ENCODE measurements at regions not wholly inside any gene's neighbourhood (a gene's known extent, or its start where the extent isn't known, plus 50 kb on each side); places are given as distances from the start of the nearest gene placed in this dataset.

DNA sequence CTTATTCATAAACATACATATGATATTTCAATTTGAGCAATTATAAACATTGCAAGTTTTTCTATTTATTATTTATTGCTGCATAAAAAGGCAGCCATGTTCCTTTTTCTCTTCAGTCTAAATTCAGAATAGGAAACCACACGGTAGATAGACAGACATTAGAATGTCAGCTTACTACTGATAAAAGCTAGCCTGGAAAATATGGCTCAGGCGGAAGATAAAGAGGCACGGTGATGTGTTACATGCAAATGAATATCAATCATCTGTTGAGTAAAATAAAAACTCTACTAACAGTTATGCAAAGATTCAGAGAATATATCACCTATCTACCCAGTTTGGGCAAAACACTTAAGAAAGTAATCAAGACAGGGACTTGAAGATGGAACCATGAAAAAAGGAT lies 73.5 kb upstream of the PDSS1 start:
- no TSS peak for BruUV-seq (replicated peaks)
- ATAC-seq (no peak), DNase-seq (ENCODE audit: low read depth, low spot score) (no peak), FAIRE-seq (no peak)
- H3K4me3 ChIP-seq: no peak overlapping the region
- SMC1A ChIA-PET (ENCODE audit: uncharacterized antibody, unreplicated experiment): no interaction called here
- RAD21 ChIA-PET (ENCODE audit: unreplicated experiment): no interaction called here
- no peak overlapping the region for H2AFZ ChIP-seq (ENCODE audit: control insufficient read depth, low read depth, low read length)
- in situ Hi-C loops (cut with MboI) (loop anchor here (10.0 kb wide), 1 partner anchor 701 kb away; no protein-coding TSS in a partner anchor), intact Hi-C loops (cut with micrococcal nuclease; ENCODE audit: unreplicated experiment) (no loop called here)
- no peaks in the 10 kb centered on the region for H4K20me1 ChIP-seq (ENCODE audit: control insufficient read depth, insufficient read depth)
- POLR2A ChIA-PET: interaction anchor here (0.6 kb wide), 1 partner anchor 27 kb away, joined by 3 read pairs; no protein-coding TSS in a partner anchor
- CTCF ChIA-PET: no interaction called here
- no peaks in the 10 kb centered on the region for H3K9me3 ChIP-seq (replicated peaks; ENCODE audit: control insufficient read depth, insufficient read depth, low read length)
- no peak overlapping the region for H3K27ac ChIP-seq (ENCODE audit: control insufficient read depth, insufficient read depth)
- 17% methylated on average over 3 of the region's 3 CpGs for WGBS (ENCODE audit: insufficient coverage, insufficient replicate concordance, low lambda C conversion rate, missing lambda C conversion rate)
- no peaks in the 10 kb centered on the region for H3K36me3 ChIP-seq (ENCODE audit: control insufficient read depth in 2 of 2, insufficient read depth in 2 of 2, low read length in 1 of 2)
- no peaks in the 10 kb centered on the region for H3K79me2 ChIP-seq (ENCODE audit: control insufficient read depth, insufficient read depth, low read length)
- TF ChIP-seq POLR2AphosphoS2 (IDR thresholded peaks at IDR 0.05; ENCODE audit: low read depth, low read length): no peak
- TF ChIP-seq NFIC (IDR thresholded peaks at IDR 0.05; ENCODE audit: low read depth, low read length): no peak
- no peak for TF ChIP-seq TCF7 (IDR thresholded peaks at IDR 0.05; ENCODE audit: borderline replicate concordance)
- no peak for TF ChIP-seq ZNF274 (IDR thresholded peaks at IDR 0.05; ENCODE audit: insufficient read depth, insufficient read length)
- TF ChIP-seq, protein P1, sequence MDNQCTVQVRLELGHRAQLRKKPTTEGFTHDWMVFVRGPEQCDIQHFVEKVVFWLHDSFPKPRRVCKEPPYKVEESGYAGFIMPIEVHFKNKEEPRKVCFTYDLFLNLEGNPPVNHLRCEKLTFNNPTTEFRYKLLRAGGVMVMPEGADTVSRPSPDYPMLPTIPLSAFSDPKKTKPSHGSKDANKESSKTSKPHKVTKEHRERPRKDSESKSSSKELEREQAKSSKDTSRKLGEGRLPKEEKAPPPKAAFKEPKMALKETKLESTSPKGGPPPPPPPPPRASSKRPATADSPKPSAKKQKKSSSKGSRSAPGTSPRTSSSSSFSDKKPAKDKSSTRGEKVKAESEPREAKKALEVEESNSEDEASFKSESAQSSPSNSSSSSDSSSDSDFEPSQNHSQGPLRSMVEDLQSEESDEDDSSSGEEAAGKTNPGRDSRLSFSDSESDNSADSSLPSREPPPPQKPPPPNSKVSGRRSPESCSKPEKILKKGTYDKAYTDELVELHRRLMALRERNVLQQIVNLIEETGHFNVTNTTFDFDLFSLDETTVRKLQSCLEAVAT (IDR thresholded peaks at IDR 0.05): no peak
- TF ChIP-seq NR2C1 (IDR thresholded peaks at IDR 0.05): no peak
- TF ChIP-seq BMI1 (IDR thresholded peaks at IDR 0.05; ENCODE audit: borderline replicate concordance): no peak
- TF ChIP-seq, protein P2, sequence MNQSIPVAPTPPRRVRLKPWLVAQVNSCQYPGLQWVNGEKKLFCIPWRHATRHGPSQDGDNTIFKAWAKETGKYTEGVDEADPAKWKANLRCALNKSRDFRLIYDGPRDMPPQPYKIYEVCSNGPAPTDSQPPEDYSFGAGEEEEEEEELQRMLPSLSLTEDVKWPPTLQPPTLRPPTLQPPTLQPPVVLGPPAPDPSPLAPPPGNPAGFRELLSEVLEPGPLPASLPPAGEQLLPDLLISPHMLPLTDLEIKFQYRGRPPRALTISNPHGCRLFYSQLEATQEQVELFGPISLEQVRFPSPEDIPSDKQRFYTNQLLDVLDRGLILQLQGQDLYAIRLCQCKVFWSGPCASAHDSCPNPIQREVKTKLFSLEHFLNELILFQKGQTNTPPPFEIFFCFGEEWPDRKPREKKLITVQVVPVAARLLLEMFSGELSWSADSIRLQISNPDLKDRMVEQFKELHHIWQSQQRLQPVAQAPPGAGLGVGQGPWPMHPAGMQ (IDR thresholded peaks at IDR 0.05; ENCODE audit: borderline replicate concordance): no peak
- no peak for TF ChIP-seq SMC3 (IDR thresholded peaks at IDR 0.05; ENCODE audit: borderline replicate concordance, low read length)
- no peak for TF ChIP-seq HSF1 (IDR thresholded peaks at IDR 0.05; ENCODE audit: low read depth, low read length)
- TF ChIP-seq BACH1 (IDR thresholded peaks at IDR 0.05; ENCODE audit: borderline replicate concordance): no peak
- TF ChIP-seq CBX3 (IDR thresholded peaks at IDR 0.05; ENCODE audit: borderline replicate concordance, low read depth): no peak
- TF ChIP-seq, protein P3, sequence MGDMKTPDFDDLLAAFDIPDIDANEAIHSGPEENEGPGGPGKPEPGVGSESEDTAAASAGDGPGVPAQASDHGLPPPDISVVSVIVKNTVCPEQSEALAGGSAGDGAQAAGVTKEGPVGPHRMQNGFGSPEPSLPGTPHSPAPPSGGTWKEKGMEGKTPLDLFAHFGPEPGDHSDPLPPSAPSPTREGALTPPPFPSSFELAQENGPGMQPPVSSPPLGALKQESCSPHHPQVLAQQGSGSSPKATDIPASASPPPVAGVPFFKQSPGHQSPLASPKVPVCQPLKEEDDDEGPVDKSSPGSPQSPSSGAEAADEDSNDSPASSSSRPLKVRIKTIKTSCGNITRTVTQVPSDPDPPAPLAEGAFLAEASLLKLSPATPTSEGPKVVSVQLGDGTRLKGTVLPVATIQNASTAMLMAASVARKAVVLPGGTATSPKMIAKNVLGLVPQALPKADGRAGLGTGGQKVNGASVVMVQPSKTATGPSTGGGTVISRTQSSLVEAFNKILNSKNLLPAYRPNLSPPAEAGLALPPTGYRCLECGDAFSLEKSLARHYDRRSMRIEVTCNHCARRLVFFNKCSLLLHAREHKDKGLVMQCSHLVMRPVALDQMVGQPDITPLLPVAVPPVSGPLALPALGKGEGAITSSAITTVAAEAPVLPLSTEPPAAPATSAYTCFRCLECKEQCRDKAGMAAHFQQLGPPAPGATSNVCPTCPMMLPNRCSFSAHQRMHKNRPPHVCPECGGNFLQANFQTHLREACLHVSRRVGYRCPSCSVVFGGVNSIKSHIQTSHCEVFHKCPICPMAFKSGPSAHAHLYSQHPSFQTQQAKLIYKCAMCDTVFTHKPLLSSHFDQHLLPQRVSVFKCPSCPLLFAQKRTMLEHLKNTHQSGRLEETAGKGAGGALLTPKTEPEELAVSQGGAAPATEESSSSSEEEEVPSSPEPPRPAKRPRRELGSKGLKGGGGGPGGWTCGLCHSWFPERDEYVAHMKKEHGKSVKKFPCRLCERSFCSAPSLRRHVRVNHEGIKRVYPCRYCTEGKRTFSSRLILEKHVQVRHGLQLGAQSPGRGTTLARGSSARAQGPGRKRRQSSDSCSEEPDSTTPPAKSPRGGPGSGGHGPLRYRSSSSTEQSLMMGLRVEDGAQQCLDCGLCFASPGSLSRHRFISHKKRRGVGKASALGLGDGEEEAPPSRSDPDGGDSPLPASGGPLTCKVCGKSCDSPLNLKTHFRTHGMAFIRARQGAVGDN (IDR thresholded peaks at IDR 0.05): no peak
- no peak for TF ChIP-seq YBX1 (IDR thresholded peaks at IDR 0.05)
- H3K4me2 ChIP-seq (ENCODE audit: control insufficient read depth, insufficient read depth): no peak overlapping the region
- H3K4me1 ChIP-seq (ENCODE audit: control insufficient read depth, insufficient read depth, low read length): peaks cover 5% of the 10 kb centered on the region
- H3K9ac ChIP-seq (ENCODE audit: control insufficient read depth, insufficient read depth, low read length): no peak overlapping the region
- peaks cover 0 to 7% of the 10 kb centered on the region in 2 experiments; a peak in 2 of 4 replicates for H3K27me3 ChIP-seq (replicated peaks in 1 of 2; ENCODE audit: control insufficient read depth in 2 of 2, insufficient read depth in 2 of 2, low read length in 1 of 2)

Data from GM12878 (cell line).